ENCODE measurements at regions not wholly inside any gene's neighbourhood (a gene's known extent, or its start where the extent isn't known, plus 50 kb on each side); places are given as distances from the start of the nearest gene placed in this dataset.

- Mint-ChIP-seq H3K4me1 (ENCODE audit: low read depth, unreplicated experiment) (peaks cover 28% of the 10 kb centered on the region), H3K36me3 (ENCODE audit: low read depth, unreplicated experiment) (no peaks in the 10 kb centered on the region), H3K27me3 (ENCODE audit: low read depth, unreplicated experiment) (no peaks in the 10 kb centered on the region), H3K9me3 (ENCODE audit: unreplicated experiment) (no peaks in the 10 kb centered on the region), H3K4me3 (ENCODE audit: unreplicated experiment) (no peak overlapping the region), H3K27ac (ENCODE audit: unreplicated experiment) (no peak overlapping the region)
- Histone ChIP-seq H3K9me3 (ENCODE audit: insufficient read depth, low read depth, low read length) (no peaks in the 10 kb centered on the region), H3K79me2 (ENCODE audit: insufficient read depth, low read length) (no peaks in the 10 kb centered on the region), H3K36me3 (ENCODE audit: insufficient read depth, low read length) (no peaks in the 10 kb centered on the region), H3K27me3 (ENCODE audit: insufficient read depth, low read length) (no peaks in the 10 kb centered on the region), H3K4me3 (ENCODE audit: insufficient read depth, low read depth, low read length) (no peak overlapping the region), H3K9ac (ENCODE audit: low read length) (no peak overlapping the region), H4K20me1 (ENCODE audit: insufficient read depth, low read length) (no peaks in the 10 kb centered on the region), H3K4me1 (ENCODE audit: insufficient read depth, low read length) (peaks cover 10% of the 10 kb centered on the region), H3K27ac (ENCODE audit: low read depth, low read length) (no peak overlapping the region), H2AFZ (ENCODE audit: low read depth, low read length) (no peak overlapping the region), H3K4me2 (ENCODE audit: low read length) (no peak overlapping the region)
- no peak for DNase-seq (ENCODE audit: low read depth)
- FAIRE-seq: no peak
- no peak for TF ChIP-seq CTCF (IDR thresholded peaks at IDR 0.05; ENCODE audit: insufficient read depth, low read depth, low read length)
- no peak for TF ChIP-seq EZH2 (IDR thresholded peaks at IDR 0.05; ENCODE audit: insufficient read depth, low read length)
Observed at GRCh38 chr2:180730976-180731375, 249.4 kb upstream of the UBE2E3 start.

GRCh38 chr2:180728928-180729559 lies 251.4 kb upstream of the UBE2E3 start:
- no peaks in the 10 kb centered on the region for H3K9me3 Mint-ChIP-seq (ENCODE audit: unreplicated experiment)
- no peaks in the 10 kb centered on the region for H3K27me3 Mint-ChIP-seq (ENCODE audit: low read depth, unreplicated experiment)
- TF ChIP-seq CTCF (IDR thresholded peaks at IDR 0.05; ENCODE audit: insufficient read depth, low read depth, low read length) (no peak), EZH2 (IDR thresholded peaks at IDR 0.05; ENCODE audit: insufficient read depth, low read length) (no peak)
- H2AFZ ChIP-seq (ENCODE audit: low read depth, low read length): peak overlapping the region; percentile 15
- peak; percentile 99 for FAIRE-seq
- no peaks in the 10 kb centered on the region for H4K20me1 ChIP-seq (ENCODE audit: insufficient read depth, low read length)
- H3K36me3 ChIP-seq (ENCODE audit: insufficient read depth, low read length): no peaks in the 10 kb centered on the region
- H3K4me1 ChIP-seq (ENCODE audit: insufficient read depth, low read length): peaks cover 10% of the 10 kb centered on the region
- H3K4me3 ChIP-seq (ENCODE audit: insufficient read depth, low read depth, low read length): peak overlapping the region; percentile 31
- H3K79me2 ChIP-seq (ENCODE audit: insufficient read depth, low read length): no peaks in the 10 kb centered on the region
- H3K9ac ChIP-seq (ENCODE audit: low read length): peak overlapping the region; percentile 59
- H3K4me1 Mint-ChIP-seq (ENCODE audit: low read depth, unreplicated experiment): peaks cover 18% of the 10 kb centered on the region
- peak overlapping the region; percentile 81 for H3K4me2 ChIP-seq (ENCODE audit: low read length)
- no peaks in the 10 kb centered on the region for H3K36me3 Mint-ChIP-seq (ENCODE audit: low read depth, unreplicated experiment)
- peak overlapping the region; percentile 81 for H3K27ac ChIP-seq (ENCODE audit: low read depth, low read length)
- peak overlapping the region; percentile 78 for H3K27ac Mint-ChIP-seq (ENCODE audit: unreplicated experiment)
- no peaks in the 10 kb centered on the region for H3K9me3 ChIP-seq (ENCODE audit: insufficient read depth, low read depth, low read length)
- peak; percentile 92 for DNase-seq (ENCODE audit: low read depth)
- no peaks in the 10 kb centered on the region for H3K27me3 ChIP-seq (ENCODE audit: insufficient read depth, low read length)
- no peak overlapping the region for H3K4me3 Mint-ChIP-seq (ENCODE audit: unreplicated experiment)

GRCh38 chr2:180723712-180724111 lies 256.7 kb upstream of the UBE2E3 start:
- Histone ChIP-seq H3K4me2 (ENCODE audit: low read length) (no peak overlapping the region), H3K27ac (ENCODE audit: low read depth, low read length) (no peak overlapping the region), H2AFZ (ENCODE audit: low read depth, low read length) (no peak overlapping the region)

More at GRCh38 chr2:180723712-180724111, 256.7 kb upstream of the UBE2E3 start:
- Mint-ChIP-seq H3K27me3 (ENCODE audit: low read depth, unreplicated experiment) (no peaks in the 10 kb centered on the region), H3K9me3 (ENCODE audit: unreplicated experiment) (no peaks in the 10 kb centered on the region), H3K36me3 (ENCODE audit: low read depth, unreplicated experiment) (no peaks in the 10 kb centered on the region), H3K4me3 (ENCODE audit: unreplicated experiment) (no peak overlapping the region), H3K27ac (ENCODE audit: unreplicated experiment) (no peak overlapping the region), H3K4me1 (ENCODE audit: low read depth, unreplicated experiment) (peaks cover 6% of the 10 kb centered on the region)
- Histone ChIP-seq H3K4me3 (ENCODE audit: insufficient read depth, low read depth, low read length) (no peak overlapping the region), H3K27me3 (ENCODE audit: insufficient read depth, low read length) (no peaks in the 10 kb centered on the region), H3K4me1 (ENCODE audit: insufficient read depth, low read length) (peaks cover 1% of the 10 kb centered on the region), H3K9me3 (ENCODE audit: insufficient read depth, low read depth, low read length) (no peaks in the 10 kb centered on the region), H4K20me1 (ENCODE audit: insufficient read depth, low read length) (no peaks in the 10 kb centered on the region), H3K79me2 (ENCODE audit: insufficient read depth, low read length) (no peaks in the 10 kb centered on the region), H3K36me3 (ENCODE audit: insufficient read depth, low read length) (no peaks in the 10 kb centered on the region), H3K9ac (ENCODE audit: low read length) (no peak overlapping the region)
- FAIRE-seq (no peak), DNase-seq (ENCODE audit: low read depth) (no peak)
- TF ChIP-seq CTCF (IDR thresholded peaks at IDR 0.05; ENCODE audit: insufficient read depth, low read depth, low read length): no peak
- TF ChIP-seq EZH2 (IDR thresholded peaks at IDR 0.05; ENCODE audit: insufficient read depth, low read length): no peak

Measured in astrocyte (in vitro differentiated cells and primary cell).